Left ventricle myocardium superior (tissue), 1 donor: ENCODE measurements at regions not wholly inside any gene's neighbourhood (a gene's known extent, or its start where the extent isn't known, plus 50 kb on each side); places are given as distances from the start of the nearest gene placed in this dataset.
"Not testable (repeated sequence)": the region's sequence is repeated elsewhere in the genome, so short reads cannot be mapped to it uniquely, and the experiment has no call there.

Experiments used
- ATAC-seq: fragments of 200-7000 bp; cut with Tn5 transposase; one replicate; pipeline ENCODE4 v1.9.1; 2020; ENCODE audit warnings: mild to moderate bottlenecking, moderate library complexity
- DNase-seq: peaks from one replicate; pipeline ENCODE4 v3.0.0-alpha.2; 2020
- intact Hi-C: fragments of 100-400 bp; cut with micrococcal nuclease; formaldehyde crosslinking; loops from one replicate; pipeline ENCODE4 v1.11.0; 2022
- donor health status: DM: no; HTN: yes; CAD: no; lungs with severe emphysema.

DNA sequence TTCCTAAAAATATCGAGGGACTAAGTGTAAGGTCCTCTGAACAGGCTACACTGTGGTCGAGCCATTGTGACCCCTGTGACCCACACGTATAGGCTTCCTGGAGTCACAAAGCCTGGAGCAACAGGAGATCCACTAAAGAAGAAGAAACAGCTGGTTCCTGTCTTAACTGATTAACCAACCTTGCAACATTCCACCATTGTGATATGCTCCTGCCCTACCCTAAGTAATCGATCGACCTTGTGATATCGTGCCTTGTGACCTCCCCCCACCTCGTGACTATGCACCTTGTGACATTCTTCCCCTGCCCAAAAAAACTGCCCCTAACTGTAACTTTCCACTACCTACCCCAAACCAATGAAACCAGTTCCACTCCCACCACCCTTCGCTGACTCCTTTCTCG, 304.6 kb upstream of the FAM78B start:
- intact Hi-C loops, result no loop called here
- DNase-seq (no peak), ATAC-seq (no peak)

DNA sequence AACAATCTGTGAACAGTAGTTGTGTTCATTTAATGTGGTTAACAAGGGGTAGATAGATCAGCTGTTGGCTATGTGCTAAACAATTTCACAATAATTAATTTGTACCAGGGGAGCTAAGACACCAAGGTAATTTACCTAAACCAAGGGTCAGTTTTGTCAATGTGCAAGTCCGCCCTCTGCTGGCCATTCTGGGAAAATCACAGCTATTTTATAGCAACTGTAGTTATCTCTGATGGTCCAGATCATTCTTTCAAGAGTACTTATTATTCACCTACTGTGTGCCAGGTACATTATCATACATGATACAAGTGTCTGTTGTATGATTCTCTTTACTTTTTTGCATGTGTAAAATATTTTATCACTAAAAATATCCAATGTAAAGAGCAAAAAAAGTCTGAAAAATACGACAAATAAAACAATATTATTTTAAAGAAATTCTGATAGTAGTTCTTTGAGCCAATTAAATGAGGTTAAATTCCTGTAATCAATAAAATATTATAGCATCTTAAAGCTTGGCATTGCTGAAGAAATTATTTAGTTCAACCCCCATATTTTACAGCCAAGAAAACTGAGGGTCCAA, 312.3 kb upstream of the FAM78B start:
- intact Hi-C loops, result loop anchor here (5.0 kb wide), 1 partner anchor 547 kb away; no protein-coding TSS in a partner anchor
- no peak for ATAC-seq
- peak; percentile 32 for DNase-seq

DNA sequence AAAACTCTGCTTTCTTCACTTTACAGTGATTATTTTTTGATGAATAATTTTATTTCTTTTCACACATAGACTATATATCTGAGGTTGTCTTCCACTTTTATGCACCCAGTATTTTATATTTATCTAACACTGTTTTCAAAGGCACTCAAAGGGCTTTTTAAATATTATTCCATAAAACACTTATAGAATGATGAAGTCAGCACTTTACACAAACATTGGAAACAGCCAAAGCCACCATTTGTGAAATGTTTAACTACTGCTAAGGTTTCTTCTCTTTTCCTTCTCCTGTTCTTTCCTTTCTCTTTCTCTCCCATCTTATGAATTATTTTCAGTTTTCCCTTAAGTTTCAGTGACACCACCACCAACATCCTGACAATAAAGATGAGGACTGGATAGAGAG, 317.7 kb upstream of the FAM78B start:
- intact Hi-C loops, result no loop called here
- ATAC-seq (no peak), DNase-seq (no peak)

DNA sequence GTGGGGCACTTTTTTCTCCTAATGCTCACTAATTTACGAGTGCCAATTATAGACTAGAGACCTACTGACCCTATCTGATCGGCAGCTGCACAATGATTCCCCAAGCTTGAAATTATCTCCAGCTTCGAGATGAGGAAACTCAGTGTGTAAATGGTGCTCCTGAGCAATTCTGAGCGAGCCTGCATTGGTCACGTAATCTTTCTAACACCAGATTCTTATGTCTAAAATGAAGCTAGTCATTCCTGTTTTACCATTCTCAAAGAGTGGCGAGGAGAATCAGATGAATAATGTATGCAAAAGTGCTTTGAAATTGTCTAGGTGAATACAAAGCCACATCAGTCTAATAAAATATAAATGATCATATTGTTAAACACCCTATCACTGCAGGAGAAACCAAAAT, 318.1 kb upstream of the FAM78B start:
- intact Hi-C loops, result no loop called here
- no peak for ATAC-seq
- no peak for DNase-seq

DNA sequence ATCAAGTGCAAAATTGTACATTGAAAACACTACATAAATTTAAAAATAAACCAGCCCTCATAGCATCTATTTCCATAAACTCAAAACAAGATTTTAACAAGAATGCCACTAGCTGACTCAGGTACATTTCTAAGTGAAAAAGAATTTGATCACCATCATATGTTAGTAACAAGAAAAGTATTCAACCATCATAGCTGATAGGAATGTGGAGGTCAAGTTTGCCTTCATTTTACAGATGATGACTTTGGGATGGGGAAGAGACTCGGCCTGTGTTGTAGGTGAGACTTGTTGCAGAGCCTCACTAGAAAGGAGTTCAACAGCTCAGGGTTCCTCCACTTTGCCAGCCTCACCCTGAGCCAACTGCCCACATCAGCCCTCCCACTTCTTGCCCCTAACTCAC, 318.8 kb upstream of the FAM78B start:
- intact Hi-C loops, result no loop called here
- ATAC-seq (no peak), DNase-seq (no peak)

DNA sequence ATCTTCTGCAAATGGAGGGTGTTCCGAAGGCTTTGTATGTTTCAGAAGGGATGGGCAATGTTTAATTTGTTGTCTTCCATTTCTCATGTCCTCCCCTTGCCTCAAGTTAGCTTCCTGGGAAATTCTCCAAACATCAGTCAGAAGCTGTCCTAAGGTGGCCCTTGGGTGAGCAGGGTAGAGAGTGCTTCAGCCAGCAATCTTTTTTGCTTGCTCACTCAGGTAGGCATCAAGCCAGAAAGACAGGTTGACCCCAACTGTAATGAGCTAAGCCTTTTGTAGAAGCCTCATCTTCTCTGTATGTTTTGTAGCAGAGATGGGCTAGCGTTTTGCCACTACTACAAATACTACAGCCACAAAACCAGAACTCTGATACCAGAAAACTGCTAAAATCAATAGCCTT, 321.5 kb upstream of the FAM78B start:
- DNase-seq, result no peak
- no peak for ATAC-seq
- intact Hi-C loops, result no loop called here

DNA sequence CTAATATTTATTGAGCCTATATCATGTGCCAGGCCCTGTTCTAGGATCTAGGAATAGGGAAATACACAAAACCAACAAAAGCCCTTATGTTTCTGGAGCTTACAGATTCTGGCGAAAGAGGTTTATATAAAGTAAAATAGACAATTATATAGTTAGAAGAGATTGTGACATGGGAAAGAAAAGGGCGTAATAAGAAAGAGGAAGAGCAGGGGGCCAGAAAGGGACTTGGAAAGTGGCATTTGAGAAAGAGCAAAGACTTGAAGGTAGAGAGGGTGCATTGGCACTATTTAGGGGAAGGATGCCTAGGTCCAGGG, 322.5 kb upstream of the FAM78B start:
- intact Hi-C loops, result no loop called here
- ATAC-seq, result no peak
- no peak for DNase-seq

DNA sequence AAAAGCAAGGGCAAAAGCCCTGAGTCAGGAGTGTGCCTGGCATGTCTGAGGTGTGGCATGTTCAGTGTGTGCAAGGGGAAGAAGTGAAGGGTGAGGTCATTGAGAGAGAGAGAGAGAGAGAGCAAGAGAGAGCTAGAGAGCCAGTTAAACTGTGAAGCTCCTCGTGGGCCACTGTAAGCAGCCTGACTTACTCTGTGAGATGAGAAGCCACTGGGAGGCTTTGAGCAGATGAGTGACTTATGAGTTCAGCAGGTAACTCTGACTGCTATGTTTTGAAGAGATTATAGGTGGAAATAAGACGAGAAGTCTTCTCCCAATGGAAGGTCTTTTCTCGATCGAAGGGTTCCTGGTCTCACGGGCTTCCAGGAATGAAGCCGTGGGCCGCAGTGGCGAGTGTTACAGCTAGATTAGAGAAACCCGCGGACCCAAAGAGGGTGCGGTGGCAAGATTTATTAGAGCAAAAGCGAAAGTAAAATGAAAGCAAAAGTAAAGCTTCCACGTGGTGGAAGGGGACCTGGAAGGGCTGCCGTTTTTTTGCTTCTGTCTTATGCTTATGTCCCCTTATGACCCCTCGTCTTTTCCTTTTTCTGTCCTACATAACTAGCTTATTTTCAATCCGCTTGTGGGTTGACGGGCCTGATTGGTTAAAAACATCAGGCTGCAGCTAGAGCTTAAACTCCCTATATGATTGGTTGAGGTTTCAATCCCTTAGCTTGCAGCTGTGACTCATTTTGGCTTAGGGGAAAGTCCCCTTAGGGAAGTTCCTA, 323.1 kb upstream of the FAM78B start:
- intact Hi-C loops, result no loop called here
- DNase-seq (peak; percentile 33), ATAC-seq (peak; percentile 58)

DNA sequence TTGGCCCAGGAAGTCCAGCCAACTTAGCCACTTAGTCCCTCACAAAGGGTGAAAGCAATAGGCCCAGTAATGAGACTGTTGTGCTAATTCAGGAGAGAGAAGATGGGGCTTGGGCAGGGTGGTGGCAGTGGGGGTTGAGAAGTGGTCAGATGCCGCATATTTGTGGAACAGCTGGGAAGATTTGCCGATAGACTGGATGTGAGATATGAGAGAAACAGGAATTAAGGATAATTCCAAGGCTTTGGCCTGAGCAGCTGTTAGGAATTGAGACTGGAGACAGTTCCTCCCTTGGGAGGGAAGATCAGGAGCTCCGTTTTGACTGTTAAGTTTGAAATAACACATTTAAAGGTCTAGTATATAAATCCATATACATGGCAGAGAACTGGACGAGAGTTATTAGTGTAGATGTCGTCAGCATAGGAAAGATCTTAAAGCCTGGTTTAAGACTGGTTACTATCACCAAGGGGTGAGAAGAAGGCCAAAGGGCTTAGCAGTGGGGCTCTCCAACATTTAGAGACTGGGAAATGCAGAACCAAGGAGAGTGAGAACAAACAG, 323.7 kb upstream of the FAM78B start:
- no peak for DNase-seq
- intact Hi-C loops, result no loop called here
- no peak for ATAC-seq

DNA sequence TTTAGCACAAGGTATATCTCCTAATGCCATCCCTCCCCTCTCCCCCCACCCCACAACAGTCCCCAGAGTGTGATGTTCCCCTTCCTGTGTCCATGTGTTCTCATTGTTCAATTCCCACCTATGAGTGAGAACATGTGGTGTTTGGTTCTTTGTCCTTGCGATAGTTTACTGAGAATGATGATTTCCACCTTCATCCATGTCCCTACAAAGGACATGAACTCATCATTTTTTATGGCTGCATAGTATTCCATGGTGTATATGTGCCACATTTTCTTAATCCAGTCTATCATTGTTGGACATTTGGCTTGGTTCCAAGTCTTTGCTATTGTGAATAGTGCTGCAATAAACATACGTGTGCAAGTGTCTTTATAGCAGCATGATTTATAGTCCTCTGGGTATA, 327.0 kb upstream of the FAM78B start:
- intact Hi-C loops, DNase-seq, ATAC-seq: not testable (repeated sequence)

DNA sequence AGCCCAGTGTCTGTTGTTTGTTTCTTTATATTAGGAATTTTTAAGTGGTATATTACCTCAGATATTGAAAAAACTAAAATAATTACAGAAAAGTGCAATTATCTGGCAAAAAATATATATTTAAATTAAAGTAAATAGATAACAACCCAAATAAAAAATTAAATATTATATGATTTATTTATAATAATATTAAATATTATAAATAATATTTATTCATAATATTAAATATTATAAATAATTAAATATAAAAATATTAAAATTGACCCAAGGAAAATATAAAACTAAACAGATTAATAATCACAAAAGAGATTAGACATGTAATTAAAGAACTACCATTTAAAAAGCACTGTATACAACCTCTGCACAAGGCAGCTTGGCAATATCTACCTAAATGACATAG, 331.9 kb upstream of the POGK start:
- intact Hi-C loops, result no loop called here
- ATAC-seq (no peak), DNase-seq (no peak)

DNA sequence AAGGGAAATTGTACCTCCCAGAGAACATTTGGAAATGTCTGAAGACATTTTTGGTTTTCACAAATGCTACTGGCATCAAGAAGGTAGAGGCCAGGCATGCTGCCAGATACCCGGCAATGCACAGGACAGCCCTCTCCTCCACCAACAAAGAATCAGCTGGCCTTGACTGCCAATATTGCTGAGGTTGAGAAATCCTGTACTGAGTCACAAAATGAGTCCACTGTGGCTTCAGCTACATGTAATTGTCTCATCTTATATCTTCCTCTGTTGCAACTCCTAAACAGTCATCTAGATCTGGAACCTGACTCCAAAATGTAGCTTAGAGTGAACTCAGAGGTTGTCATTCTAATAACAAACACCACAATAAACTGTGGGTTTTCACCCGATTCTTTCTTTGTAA, 327.5 kb upstream of the POGK start:
- intact Hi-C loops, result no loop called here
- ATAC-seq (no peak), DNase-seq (no peak)

DNA sequence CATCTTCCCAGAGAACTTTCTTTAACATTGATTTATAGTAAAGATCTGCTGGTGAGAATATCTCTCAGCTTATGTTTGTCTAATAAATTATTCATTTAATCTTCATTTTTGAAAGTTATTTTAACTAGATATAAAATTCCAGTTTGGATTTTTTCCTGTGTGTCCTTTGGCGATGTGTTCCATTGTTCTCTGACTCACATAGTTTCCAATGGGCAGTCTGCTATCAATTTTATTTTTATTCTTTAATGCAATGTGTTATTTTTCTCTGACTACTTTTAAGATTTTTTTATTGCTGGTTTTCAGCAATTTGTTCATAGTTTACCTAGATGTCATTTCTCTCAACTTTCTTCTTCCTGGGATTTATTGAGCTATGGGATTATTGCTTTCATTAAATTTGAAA, 325.2 kb upstream of the POGK start:
- intact Hi-C loops, result no loop called here
- no peak for ATAC-seq
- DNase-seq, result no peak

DNA sequence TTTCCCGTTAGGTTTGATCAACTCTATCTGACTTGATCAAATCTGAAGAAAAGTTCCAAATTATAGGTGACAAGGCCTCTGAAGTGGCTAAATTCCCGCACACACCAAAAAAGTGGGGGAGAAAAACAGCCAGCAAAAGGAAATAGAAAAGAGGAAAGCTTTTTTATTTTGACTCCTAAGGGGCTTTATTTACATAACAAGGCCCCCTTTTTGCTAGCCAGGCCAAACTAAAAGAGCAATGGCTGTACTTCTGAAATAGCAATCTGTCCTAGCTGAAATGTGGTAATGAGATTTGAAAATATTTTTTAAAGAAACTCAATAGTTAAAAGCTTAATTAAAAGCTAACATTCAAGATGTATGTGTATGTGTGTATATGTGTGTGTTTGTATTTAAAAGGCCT, 311.5 kb upstream of the POGK start:
- ATAC-seq, result no peak
- intact Hi-C loops, result no loop called here
- no peak for DNase-seq

DNA sequence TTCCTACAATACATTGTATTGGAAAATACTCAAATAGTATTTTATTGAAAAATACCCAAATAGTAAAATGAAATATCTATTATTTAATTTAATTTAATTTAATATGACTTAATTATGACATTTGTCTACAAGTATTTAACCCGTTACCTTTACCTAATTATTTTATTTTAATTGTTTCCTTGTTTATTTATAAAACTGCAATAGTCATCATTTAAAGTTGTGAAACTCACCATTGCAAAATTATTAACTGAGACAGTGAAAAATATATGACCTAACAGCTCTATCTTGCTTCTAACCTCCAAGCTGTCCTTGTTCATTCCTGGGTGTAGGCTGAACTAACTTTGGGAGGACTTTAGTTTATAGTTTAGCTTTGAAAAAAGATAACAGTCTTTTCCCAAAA, 300.6 kb upstream of the POGK start:
- intact Hi-C loops, result no loop called here

DNA sequence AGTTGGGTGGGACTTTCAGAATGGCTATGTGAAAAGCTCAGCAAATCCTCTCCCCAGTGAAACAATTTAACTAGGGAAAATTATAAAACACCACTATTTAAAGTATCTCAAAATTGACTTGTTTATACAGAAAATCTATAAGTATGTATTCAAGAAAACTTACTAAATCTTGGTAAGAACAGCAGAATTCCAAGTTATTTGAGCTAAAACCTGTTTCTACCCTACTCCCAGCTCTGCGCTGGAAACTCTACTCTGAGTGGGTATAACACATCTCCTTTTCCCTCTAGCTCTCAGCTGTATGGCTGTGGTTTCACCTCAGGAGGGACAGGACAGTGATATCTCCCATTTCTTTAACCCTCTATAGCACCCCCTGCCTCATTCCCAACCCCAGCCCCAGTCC, 295.2 kb upstream of the POGK start:
- DNase-seq, result no peak
- intact Hi-C loops, result no loop called here
- no peak for ATAC-seq

More for the DNA sequence above, 300.6 kb upstream of the POGK start:
- no peak for DNase-seq
- no peak for ATAC-seq

DNA sequence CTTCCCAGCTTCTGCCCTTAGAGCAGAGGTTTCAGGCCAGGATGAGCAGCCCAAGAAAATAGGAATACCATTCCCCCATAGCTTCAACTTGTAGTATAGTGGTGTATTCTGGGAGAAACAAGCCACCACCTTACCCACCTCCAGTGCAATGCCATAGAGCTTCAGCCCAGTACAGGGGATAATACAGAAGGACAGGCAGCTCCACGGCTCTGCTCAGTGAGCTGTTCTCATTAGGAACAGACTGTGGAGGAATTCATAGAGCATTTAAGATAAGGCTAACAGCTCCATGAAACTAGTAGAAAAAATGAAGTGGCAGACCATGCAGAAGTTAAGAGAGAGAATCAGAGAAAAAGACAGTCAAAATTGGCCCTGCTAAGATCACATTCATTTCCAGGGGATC, 294.7 kb upstream of the POGK start:
- peak; percentile 16 for DNase-seq
- peak; percentile 52 for ATAC-seq
- intact Hi-C loops, result no loop called here

DNA sequence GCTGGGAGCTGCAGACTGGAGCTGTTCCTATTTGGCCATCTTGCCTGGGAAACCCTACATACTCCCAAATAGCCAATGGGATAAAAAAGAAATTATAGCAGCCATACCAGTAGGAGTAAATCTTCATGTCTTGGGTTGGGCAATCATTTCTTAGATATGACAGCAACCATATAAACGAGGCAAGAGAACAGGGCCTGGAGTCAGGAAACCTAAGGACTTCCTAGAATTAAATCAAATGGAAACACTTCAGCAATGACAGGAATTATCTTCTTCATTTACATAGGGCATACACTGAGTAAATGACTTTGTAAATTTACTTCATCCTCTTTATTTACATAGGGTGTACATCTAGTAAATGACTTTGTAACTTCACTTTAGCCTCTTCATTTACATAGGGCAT, 286.6 kb upstream of the POGK start:
- intact Hi-C loops, result no loop called here
- no peak for DNase-seq
- ATAC-seq, result no peak

DNA sequence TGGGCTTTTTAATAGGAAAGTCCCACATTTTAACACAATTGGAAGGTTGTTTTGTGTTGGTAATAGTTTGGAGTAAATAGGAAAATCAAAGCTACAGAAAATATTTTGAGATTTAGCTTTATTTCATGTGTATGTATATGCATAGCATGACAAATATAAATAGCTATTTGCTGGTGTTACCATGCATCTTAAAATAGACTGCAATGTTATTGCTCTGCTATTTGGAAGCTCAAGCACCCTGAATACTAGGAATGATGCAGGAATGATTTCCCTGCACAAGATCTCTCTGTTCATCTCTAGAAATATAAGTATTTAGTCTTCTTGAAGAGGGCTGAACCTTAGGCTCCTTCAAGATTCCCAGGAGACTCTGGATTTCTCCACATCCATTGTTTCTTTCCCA, 268.3 kb upstream of the POGK start:
- no peak for DNase-seq

DNA sequence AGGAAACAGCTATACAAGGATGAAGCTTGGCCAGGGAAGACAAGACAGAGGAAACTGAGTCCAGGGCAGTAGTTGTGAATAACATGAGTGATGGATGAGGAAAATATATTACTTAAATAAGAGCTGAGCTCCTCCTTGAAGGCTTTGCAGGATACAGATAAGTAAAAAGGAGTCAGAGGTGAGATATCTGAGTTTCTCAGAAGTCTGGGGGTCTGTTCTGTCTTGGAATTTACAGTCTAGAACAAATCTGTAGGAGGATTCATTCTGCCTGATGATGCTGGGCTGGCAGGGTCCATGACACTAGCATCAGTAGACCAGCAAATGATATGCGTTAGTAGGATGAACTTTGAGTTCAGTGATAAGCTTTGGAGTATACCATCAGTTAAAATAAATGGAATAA, 266.1 kb upstream of the POGK start:
- intact Hi-C loops, result no loop called here
- ATAC-seq, result no peak
- no peak for DNase-seq

More for the DNA sequence above, 268.3 kb upstream of the POGK start:
- peak; percentile 52 for ATAC-seq
- intact Hi-C loops, result no loop called here
